Activated CD4-positive, alpha-beta T cell treated with anti-CD3 and anti-CD28 coated beads, Interleukin-2, amount 10 ng/mL, durations not matched to agents 7 days and 5 days (primary cell): ENCODE measurements at regions not wholly inside any gene's neighbourhood (a gene's known extent, or its start where the extent isn't known, plus 50 kb on each side); places are given as distances from the start of the nearest gene placed in this dataset.
A peak's percentile ranks its signal among the peaks of the same experiment; 100 is the strongest.

Experiments
- CTCF ChIA-PET: fragments of 350-600 bp; sonication (Branson Sonifier 250); formaldehyde crosslinking; loops from one replicate; lab custom pipeline; 2021; ENCODE audit warnings: antibody characterized with exemption; lab: Charles Lee
- POLR2A ChIA-PET: fragments of 350-600 bp; sonication (Branson Sonifier 250); formaldehyde crosslinking; loops from one replicate; lab custom pipeline; 2021; ENCODE audit warnings: antibody characterized with exemption; lab: Charles Lee
- DNase-seq: peaks from one replicate; pipeline ENCODE4 v3.0.0-alpha.2; 2020
- H3K27ac Mint-ChIP-seq: one replicate; pipeline ENCODE4 v1.8.0; 2021; ENCODE audit warnings: mild to moderate bottlenecking, moderate library complexity, mixed read lengths
- H3K27me3 Mint-ChIP-seq: one replicate; pipeline ENCODE4 v1.8.0; 2021; ENCODE audit warnings: mixed read lengths
- H3K36me3 Mint-ChIP-seq: one replicate; pipeline ENCODE4 v1.8.0; 2021; ENCODE audit warnings: low read depth, mixed read lengths
- H3K4me1 Mint-ChIP-seq: one replicate; pipeline ENCODE4 v1.8.0; 2021; ENCODE audit warnings: mixed read lengths
- H3K4me3 Mint-ChIP-seq: one replicate; pipeline ENCODE4 v1.8.0; 2021; ENCODE audit warnings: mild to moderate bottlenecking, moderate library complexity, mixed read lengths
- H3K9me3 Mint-ChIP-seq: one replicate; pipeline ENCODE4 v1.8.0; 2021; ENCODE audit warnings: mixed read lengths

DNA sequence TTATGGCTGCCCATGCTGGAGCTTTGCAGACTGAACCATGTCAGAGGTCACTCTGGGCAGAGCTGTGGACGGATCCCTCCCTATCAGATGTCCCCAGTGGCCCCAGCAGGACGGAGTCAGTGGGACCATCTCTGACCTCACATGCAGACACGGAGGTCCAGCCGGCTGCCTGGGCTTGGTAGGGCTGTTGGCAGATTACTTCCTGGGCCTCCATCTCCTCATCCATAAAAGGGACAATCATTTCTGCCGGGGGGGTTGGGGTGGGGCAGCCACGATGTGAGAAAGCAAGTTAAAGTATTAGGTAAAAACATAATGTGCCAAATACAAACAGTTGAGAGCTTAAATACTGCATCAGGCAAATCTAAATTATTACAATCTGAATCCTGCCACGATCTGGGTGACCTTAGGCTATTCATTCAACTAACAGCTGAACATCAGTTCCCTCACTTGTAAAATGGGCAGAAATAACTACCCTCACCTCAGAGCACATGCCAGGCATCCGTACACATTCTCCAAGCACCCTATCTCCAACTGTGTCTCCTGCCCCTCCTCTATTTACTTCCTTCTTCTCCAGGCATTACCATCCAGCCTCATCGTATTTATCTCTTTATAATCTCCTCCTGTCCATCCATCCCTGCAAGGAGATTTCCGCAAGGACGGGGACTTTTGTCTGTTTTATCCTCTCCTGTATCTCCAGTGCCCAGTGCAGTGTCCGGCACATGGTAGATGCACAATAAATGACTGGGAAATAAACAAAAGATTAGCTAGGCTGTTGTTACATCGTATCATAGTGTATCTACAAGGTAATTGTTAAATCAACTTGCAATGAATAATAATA, 192.3 kb upstream of the FOXF1 start:
- CTCF ChIA-PET = no interaction called here
- H3K4me3 Mint-ChIP-seq = no peak overlapping the region
- no peaks in the 10 kb centered on the region for H3K9me3 Mint-ChIP-seq
- no peak overlapping the region for H3K27ac Mint-ChIP-seq
- POLR2A ChIA-PET = no interaction called here
- DNase-seq = no peak
- H3K27me3 Mint-ChIP-seq = no peaks in the 10 kb centered on the region
- no peaks in the 10 kb centered on the region for H3K4me1 Mint-ChIP-seq
- no peaks in the 10 kb centered on the region for H3K36me3 Mint-ChIP-seq

DNA sequence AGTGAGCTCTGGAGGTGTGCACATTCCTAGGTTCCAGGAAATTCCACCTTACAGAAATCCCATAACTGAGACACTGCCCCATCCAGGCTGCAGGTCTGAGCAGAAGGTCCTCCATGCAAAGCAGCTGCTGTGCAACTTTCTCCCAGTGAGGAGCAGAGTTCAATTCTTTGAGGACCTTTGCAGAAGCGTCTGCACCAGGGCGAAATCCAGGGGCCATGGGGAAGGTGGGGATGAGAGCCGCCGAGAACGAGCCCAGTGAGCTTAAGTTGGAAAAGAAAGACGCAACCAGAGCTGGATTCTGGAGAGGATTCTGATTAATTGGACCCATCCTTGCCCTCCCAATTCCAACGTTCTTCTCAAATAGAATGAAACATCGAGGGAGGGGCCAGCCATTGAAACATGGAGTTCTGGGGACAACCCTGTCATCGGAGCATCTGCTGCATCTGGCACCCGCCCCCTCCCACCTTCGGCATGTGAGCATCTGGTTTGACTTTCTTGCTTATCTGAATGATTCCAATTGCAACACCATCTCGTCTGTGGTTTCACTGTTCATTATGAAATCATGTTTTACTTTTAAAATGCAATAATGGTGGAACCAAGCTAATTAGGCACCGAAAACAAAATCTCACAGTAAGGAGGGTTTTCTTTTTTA, 190.6 kb upstream of the FOXF1 start:
- ChIA-PET CTCF (no interaction called here), POLR2A (no interaction called here)
- Mint-ChIP-seq H3K4me3 (no peak overlapping the region), H3K36me3 (no peaks in the 10 kb centered on the region), H3K9me3 (no peaks in the 10 kb centered on the region), H3K4me1 (no peaks in the 10 kb centered on the region), H3K27ac (no peak overlapping the region), H3K27me3 (no peaks in the 10 kb centered on the region)
- peak; percentile 13 for DNase-seq

DNA sequence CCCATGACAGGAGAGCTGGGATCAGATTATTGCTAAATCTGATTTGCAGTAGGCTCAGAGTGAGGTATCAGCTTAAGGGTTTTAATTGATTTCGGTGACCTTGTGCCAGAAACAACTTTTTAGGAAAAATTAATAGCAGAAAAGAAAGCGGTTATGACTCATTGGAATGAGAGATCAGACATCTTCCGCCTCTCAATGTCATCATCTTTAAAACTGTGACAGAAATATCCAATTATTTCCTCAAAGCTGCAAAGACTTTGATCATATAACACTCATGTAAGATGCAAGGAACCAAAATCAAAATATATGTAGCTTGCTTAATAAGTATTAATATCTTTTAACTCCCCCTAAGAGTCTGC, 190.1 kb upstream of the FOXF1 start:
- Mint-ChIP-seq H3K27ac (no peak overlapping the region), H3K4me3 (no peak overlapping the region), H3K9me3 (no peaks in the 10 kb centered on the region), H3K36me3 (no peaks in the 10 kb centered on the region), H3K27me3 (no peaks in the 10 kb centered on the region), H3K4me1 (no peaks in the 10 kb centered on the region)
- no peak for DNase-seq
- POLR2A ChIA-PET = no interaction called here
- CTCF ChIA-PET = no interaction called here

DNA sequence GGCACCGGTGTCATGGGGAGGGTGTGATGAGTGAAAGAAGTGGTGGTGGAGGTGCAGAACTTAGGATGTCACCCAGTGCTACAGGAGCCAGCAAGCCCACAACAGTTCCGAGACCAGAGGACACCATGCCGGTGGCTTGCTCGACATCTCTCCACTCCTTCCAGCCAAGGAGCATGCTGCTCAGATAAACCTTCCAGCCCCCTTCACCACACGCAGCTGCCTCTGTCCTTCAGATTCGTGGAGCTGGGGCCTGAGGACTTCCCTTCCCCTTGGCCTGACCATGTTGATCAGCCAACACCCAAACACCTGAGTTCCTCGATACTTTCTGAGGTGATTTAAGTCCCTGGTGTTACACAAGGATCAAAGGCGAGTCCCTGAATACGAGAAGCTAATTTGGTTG, 188.8 kb upstream of the FOXF1 start:
- CTCF ChIA-PET = no interaction called here
- POLR2A ChIA-PET = no interaction called here
- no peak for DNase-seq
- no peaks in the 10 kb centered on the region for H3K9me3 Mint-ChIP-seq
- H3K36me3 Mint-ChIP-seq = no peaks in the 10 kb centered on the region
- no peak overlapping the region for H3K4me3 Mint-ChIP-seq
- no peaks in the 10 kb centered on the region for H3K27me3 Mint-ChIP-seq
- H3K27ac Mint-ChIP-seq = no peak overlapping the region
- H3K4me1 Mint-ChIP-seq = no peaks in the 10 kb centered on the region

DNA sequence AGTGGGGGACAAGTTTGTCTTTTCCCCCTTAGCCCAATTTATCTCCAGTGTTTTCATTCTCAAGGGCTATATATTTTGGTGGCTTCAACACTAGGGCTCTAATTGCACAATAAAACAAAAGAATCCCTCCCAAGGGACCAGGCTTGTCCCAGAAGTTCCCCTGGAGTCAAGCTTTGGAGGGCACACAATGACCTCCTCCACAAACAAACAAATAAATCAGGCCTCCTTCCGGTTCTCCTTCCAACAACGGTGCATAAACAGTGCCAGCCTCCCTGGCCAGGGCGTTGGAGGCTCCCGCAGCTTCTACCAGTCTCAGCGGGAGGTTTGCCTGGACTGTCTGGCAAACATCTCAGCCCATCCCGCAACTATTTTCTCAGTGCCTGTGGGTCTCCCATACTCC, 188.0 kb upstream of the FOXF1 start:
- CTCF ChIA-PET = no interaction called here

DNA sequence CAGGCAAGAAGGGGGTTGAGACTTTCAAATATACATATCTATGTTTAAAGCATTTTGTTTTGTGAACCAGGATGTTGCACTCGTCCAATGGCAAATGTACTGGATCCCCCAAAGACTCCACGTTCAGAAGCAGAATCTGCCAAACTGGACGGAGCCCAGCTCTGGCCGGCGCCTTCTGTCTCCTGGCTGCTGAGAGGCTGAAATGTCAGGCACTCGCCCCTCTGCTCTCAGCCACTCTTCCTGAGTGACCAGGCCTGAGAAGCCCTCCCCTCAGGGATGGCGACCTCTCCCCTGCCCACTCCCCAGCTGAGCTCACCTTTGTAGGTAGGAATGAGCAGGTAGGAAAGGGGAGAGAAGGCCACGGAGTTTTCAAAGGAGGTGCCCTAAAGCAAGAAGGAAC, 187.5 kb upstream of the FOXF1 start:
- H3K4me3 Mint-ChIP-seq = no peak overlapping the region
- no peaks in the 10 kb centered on the region for H3K36me3 Mint-ChIP-seq
- CTCF ChIA-PET = no interaction called here
- H3K27ac Mint-ChIP-seq = no peak overlapping the region
- no peak for DNase-seq
- no peaks in the 10 kb centered on the region for H3K9me3 Mint-ChIP-seq
- no peaks in the 10 kb centered on the region for H3K4me1 Mint-ChIP-seq
- H3K27me3 Mint-ChIP-seq = no peaks in the 10 kb centered on the region
- POLR2A ChIA-PET = no interaction called here

More for the DNA sequence above, 188.0 kb upstream of the FOXF1 start:
- no peak for DNase-seq
- no peaks in the 10 kb centered on the region for H3K36me3 Mint-ChIP-seq
- no peaks in the 10 kb centered on the region for H3K9me3 Mint-ChIP-seq
- H3K4me1 Mint-ChIP-seq = no peaks in the 10 kb centered on the region
- POLR2A ChIA-PET = no interaction called here
- no peak overlapping the region for H3K27ac Mint-ChIP-seq
- H3K4me3 Mint-ChIP-seq = no peak overlapping the region
- no peaks in the 10 kb centered on the region for H3K27me3 Mint-ChIP-seq

DNA sequence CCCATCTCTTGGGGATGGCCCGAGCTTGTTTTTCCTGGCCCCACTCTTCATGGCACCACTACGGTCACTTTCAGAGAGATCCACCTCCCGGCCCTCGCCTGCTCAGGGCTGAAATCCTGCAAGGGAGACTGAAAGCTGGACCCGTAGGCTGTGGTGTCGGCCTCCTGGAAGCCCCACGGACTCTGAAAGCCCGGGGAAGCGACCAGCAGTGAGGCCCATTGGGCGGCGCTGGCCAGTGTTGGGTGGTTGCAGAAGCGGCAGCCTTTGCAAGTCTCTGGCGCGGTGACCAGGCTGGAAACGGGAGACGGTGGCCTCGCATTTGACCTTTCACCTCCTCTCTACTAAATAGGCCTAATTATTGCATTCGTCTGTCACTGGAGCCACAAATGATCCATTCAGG, 186.0 kb upstream of the FOXF1 start:
- Mint-ChIP-seq H3K27me3 (no peaks in the 10 kb centered on the region), H3K36me3 (no peaks in the 10 kb centered on the region), H3K4me1 (no peaks in the 10 kb centered on the region), H3K9me3 (no peaks in the 10 kb centered on the region), H3K4me3 (no peak overlapping the region), H3K27ac (no peak overlapping the region)
- CTCF ChIA-PET = no interaction called here
- no peak for DNase-seq
- POLR2A ChIA-PET = no interaction called here

DNA sequence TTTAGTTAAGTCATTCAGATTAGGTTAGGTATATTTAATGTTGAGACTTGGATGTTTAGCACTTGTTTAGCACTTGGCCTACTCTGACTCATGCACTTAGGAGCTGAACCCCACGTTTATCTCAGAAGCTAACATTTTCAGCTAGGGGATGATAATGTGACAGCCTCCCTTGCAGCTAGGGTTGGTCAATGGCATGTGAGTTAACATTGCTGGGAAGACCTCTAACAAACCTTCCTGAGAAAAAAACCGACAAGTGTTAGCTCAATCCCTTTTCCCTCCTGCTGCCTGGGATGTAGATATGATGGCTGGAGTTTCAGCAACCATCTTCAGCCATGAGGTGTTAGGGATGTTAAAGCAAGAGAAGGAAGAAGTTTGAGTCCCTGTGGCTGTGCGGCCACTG, 185.0 kb upstream of the FOXF1 start:
- CTCF ChIA-PET = no interaction called here
- POLR2A ChIA-PET = no interaction called here
- Mint-ChIP-seq H3K4me1 (no peaks in the 10 kb centered on the region), H3K27ac (no peak overlapping the region), H3K4me3 (no peak overlapping the region), H3K36me3 (no peaks in the 10 kb centered on the region), H3K9me3 (no peaks in the 10 kb centered on the region), H3K27me3 (peaks cover 6% of the 10 kb centered on the region)
- DNase-seq = no peak

DNA sequence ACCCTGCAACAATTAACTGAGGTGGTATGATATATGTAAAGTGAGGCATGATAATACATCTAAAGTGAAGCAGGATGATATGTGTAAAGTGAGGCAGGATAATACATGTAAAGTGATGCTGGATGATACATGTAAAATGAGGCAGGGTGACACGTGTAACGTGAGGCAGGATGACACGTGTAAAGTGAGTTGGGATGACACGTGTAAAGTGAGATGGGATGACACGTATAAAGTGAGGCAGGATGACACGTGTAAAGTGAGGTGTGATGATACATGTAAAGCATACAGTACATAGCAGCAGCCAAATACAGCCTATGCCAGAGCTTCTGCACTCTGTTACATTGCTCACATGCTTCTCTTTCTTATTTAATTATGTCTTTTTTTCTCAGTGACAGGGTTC, 184.4 kb upstream of the FOXF1 start:
- ChIA-PET CTCF (no interaction called here), POLR2A (no interaction called here)
- Mint-ChIP-seq H3K9me3 (no peaks in the 10 kb centered on the region), H3K4me1 (no peaks in the 10 kb centered on the region), H3K27me3 (peaks cover 9% of the 10 kb centered on the region), H3K27ac (no peak overlapping the region), H3K36me3 (no peaks in the 10 kb centered on the region), H3K4me3 (no peak overlapping the region)
- DNase-seq = no peak

DNA sequence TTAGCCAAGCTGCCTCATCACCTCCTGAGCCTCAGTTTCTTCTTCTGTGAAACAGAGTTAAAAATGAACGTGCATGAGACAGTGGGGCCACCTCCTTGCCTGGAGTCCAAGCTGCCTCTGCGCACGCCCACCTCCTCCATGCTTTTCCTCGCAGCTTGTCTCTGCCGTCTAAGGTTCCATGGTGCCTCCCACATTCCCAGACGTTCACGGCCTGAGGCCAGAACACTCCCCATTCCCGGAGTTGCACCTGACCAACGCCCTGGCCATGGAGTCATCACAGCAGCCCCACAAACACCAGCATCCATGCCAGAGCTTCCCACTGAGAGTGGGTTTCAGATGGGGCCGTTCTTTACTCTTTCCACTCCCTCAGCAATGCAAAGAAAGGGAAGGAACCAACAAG, 183.0 kb upstream of the FOXF1 start:
- CTCF ChIA-PET = interaction anchor here (0.6 kb wide), 1 partner anchor 19 kb away, joined by 3 read pairs; no protein-coding TSS in a partner anchor
- POLR2A ChIA-PET = no interaction called here
- H3K9me3 Mint-ChIP-seq = no peaks in the 10 kb centered on the region
- no peak for DNase-seq
- peaks cover 9% of the 10 kb centered on the region for H3K27me3 Mint-ChIP-seq
- H3K36me3 Mint-ChIP-seq = no peaks in the 10 kb centered on the region
- H3K4me1 Mint-ChIP-seq = no peaks in the 10 kb centered on the region
- no peak overlapping the region for H3K4me3 Mint-ChIP-seq
- no peak overlapping the region for H3K27ac Mint-ChIP-seq

DNA sequence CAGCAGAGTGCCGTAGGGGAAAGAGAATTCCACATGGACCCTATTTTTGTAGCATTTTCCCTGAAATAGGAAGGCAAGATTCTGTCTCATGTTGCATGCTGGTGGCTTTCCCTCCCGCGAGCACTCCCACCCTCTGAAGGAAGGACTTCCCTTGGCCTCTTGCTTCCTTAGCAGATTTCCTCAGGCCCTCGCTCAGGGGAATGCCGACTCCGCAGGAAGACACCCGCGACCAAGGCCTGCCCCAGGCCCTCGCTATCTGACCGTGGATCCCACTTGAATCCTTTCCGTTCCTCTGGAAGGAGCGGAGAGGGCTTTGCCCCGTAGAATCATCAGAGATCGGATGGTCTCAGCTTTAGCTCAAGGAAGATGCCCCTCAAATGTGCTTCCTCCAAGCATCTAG, 179.4 kb upstream of the FOXF1 start:
- H3K4me1 Mint-ChIP-seq = no peaks in the 10 kb centered on the region
- peaks cover 14% of the 10 kb centered on the region for H3K27me3 Mint-ChIP-seq
- H3K27ac Mint-ChIP-seq = no peak overlapping the region
- no peak overlapping the region for H3K4me3 Mint-ChIP-seq
- no peaks in the 10 kb centered on the region for H3K36me3 Mint-ChIP-seq
- ChIA-PET POLR2A (no interaction called here), CTCF (no interaction called here)
- H3K9me3 Mint-ChIP-seq = no peaks in the 10 kb centered on the region
- no peak for DNase-seq

DNA sequence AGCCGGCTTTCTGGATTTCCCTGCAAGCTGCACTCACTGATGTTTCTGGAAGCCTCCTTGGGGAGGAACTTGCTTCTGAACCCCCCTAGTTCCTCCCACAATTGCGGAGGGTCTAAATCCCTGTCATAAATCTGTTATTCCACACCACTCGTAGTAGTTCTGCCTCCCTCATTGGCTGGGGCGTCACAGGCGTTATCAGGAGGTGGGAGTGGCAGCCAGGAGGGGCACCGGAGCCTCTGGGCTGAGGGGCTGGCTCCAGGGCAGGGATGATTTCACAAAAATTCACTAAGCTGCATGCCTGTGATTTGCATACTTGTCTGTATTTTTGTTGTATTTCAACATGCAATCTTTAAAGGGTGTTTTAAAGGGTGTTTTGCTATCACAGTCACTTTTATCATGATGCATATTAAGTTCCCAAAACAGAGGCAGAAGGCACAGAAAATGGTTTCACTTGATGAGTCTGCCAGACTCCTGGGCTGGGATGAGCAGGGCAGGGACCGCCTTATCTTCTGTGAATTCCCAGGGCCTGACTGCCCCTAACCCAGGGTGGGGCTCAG, 176.2 kb upstream of the FOXF1 start:
- no peak for DNase-seq
- H3K36me3 Mint-ChIP-seq = no peaks in the 10 kb centered on the region
- ChIA-PET POLR2A (no interaction called here), CTCF (no interaction called here)
- H3K9me3 Mint-ChIP-seq = no peaks in the 10 kb centered on the region
- no peaks in the 10 kb centered on the region for H3K4me1 Mint-ChIP-seq
- no peak overlapping the region for H3K4me3 Mint-ChIP-seq
- H3K27ac Mint-ChIP-seq = no peak overlapping the region
- H3K27me3 Mint-ChIP-seq = peaks cover 14% of the 10 kb centered on the region

DNA sequence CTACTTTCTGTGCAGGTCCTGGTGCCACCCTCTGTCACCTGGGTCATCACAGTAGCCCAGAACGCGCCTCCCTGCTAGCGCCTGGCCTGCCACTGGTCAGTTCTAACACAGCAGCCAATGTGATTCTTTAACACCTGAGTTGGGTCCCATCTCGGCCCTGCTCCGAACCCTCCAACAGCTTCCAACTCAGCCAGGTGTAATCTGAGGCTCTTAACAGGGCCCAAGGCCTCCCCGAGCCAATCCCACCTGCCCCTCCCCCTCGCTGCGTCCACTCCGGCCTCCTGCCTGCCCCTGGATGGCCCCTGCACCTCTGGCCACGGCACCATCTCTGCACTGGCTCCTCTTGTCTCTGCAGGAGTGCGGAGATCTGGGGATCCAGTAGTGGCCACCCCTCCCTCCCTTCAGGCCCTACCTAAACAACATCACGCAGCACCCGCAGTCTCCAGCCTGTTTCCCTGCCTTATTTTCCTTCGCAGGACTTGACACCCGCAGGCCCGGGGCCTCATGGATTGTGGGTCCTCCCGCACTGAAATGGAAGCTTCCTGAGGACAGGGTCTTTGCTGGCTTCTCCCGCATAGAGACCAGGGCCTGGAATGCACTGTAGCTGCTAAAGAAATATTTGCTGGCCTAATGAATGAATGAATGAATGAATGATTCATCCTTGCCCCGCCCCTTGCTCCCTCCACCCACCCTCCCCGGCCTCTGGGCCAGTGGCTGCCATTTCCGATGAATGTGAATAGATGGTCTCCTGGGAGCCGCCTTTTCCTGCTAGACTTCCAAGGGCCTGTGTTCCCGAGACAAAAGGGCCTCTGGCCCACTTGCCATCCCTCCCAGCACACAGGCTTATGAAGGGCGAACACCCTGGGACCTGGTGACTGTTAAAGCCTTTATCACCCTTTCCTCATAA, 174.8 kb upstream of the FOXF1 start:
- Mint-ChIP-seq H3K4me3 (no peak overlapping the region), H3K27me3 (peaks cover 7% of the 10 kb centered on the region), H3K9me3 (no peaks in the 10 kb centered on the region), H3K27ac (no peak overlapping the region), H3K4me1 (no peaks in the 10 kb centered on the region), H3K36me3 (no peaks in the 10 kb centered on the region)
- POLR2A ChIA-PET = no interaction called here
- CTCF ChIA-PET = no interaction called here
- DNase-seq = no peak
